ENCODE measurements at regions not wholly inside any gene's neighbourhood (a gene's known extent, or its start where the extent isn't known, plus 50 kb on each side); places are given as distances from the start of the nearest gene placed in this dataset.
A peak's percentile ranks its signal among the peaks of the same experiment; 100 is the strongest.

DNA sequence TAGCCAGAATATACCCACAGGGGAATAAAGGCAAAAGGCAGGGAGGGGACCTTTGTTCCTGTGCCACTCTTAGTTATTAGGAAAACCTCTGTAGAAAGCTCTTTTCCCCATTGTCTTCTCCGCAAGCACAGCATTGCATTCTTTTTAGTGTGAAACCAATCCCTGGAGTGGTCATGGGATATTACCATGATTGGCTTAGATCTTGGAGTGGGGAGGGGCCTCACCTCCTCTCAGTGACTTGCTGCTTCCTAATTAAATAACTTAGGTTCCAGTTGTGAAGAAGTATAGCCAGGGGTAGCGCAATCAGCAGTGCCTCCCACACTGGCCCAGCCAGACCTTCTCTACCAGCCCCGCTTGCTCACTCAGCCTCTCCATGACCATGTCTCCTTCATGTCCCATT is 49.9 kb upstream of the AFF3 start:
- TF ChIP-seq EZH2phosphoT487 (IDR thresholded peaks at IDR 0.05; ENCODE audit: low read depth, severe bottlenecking, unreplicated experiment) (no peak), EZH2 (IDR thresholded peaks at IDR 0.05; ENCODE audit: borderline replicate concordance) (no peak)
- TF ChIP-seq, protein P1, sequence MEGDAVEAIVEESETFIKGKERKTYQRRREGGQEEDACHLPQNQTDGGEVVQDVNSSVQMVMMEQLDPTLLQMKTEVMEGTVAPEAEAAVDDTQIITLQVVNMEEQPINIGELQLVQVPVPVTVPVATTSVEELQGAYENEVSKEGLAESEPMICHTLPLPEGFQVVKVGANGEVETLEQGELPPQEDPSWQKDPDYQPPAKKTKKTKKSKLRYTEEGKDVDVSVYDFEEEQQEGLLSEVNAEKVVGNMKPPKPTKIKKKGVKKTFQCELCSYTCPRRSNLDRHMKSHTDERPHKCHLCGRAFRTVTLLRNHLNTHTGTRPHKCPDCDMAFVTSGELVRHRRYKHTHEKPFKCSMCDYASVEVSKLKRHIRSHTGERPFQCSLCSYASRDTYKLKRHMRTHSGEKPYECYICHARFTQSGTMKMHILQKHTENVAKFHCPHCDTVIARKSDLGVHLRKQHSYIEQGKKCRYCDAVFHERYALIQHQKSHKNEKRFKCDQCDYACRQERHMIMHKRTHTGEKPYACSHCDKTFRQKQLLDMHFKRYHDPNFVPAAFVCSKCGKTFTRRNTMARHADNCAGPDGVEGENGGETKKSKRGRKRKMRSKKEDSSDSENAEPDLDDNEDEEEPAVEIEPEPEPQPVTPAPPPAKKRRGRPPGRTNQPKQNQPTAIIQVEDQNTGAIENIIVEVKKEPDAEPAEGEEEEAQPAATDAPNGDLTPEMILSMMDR (IDR thresholded peaks at IDR 0.05; ENCODE audit: poor library complexity) = no peak
- Histone ChIP-seq H2AFZ (no peak overlapping the region), H3K27me3 (no peaks in the 10 kb centered on the region), H3K4me2 (no peak overlapping the region), H3K27ac (peak overlapping the region; percentile 89), H4K20me1 (ENCODE audit: insufficient read depth, poor library complexity, severe bottlenecking) (no peaks in the 10 kb centered on the region), H3K4me1 (ENCODE audit: insufficient read depth) (peaks cover 31% of the 10 kb centered on the region), H3K9me2 (replicated peaks; ENCODE audit: insufficient read depth) (no peaks in the 10 kb centered on the region), H3K79me2 (no peaks in the 10 kb centered on the region), H3K4me3 (no peak overlapping the region), H3K36me3 (replicated peaks; ENCODE audit: insufficient read depth, low read depth) (no peaks in the 10 kb centered on the region), H3K9me3 (ENCODE audit: low read depth) (no peaks in the 10 kb centered on the region)
- no peak for DNase-seq (ENCODE audit: low spot score)
- 97% methylated on average over 3 of the region's 3 CpGs for WGBS (ENCODE audit: low lambda C conversion rate, missing lambda C conversion rate)
